BJ (cell line): ENCODE measurements at regions not wholly inside any gene's neighbourhood (a gene's known extent, or its start where the extent isn't known, plus 50 kb on each side); places are given as distances from the start of the nearest gene placed in this dataset.
A peak's percentile ranks its signal among the peaks of the same experiment; 100 is the strongest.

Experiments used
- CTCF ChIA-PET: fragments of 350-600 bp; formaldehyde crosslinking; extraction: SDS; loops from one replicate; lab custom pipeline; 2021; ENCODE audit warnings: antibody characterized with exemption, inconsistent platforms; lab: Yijun Ruan, JAX
- POLR2A ChIA-PET: fragments of 300-600 bp; sonication (Branson Sonifier 250); formaldehyde crosslinking; extraction: SDS; loops from one replicate; lab custom pipeline; 2021; ENCODE audit warnings: antibody characterized with exemption; lab: Charles Lee
- DNase-seq: peaks from one replicate; pipeline ENCODE4 v3.0.0-alpha.2; 2011; ENCODE audit warnings: low read depth
- H3K27me3 ChIP-seq: 2 replicates; pipeline ENCODE4 v1.6.0; 2011; ENCODE audit warnings: low read length; ENCODE audit not compliant: control insufficient read depth, insufficient read depth
- H3K36me3 ChIP-seq: 2 replicates; pipeline ENCODE4 v1.5.1; 2011; ENCODE audit warnings: low read length; ENCODE audit not compliant: control insufficient read depth, insufficient read depth
- H3K4me3 ChIP-seq: 2 replicates; pipeline ENCODE4 v1.5.1; 2011; ENCODE audit warnings: low read depth, mild to moderate bottlenecking, control low read depth, low read length
- TF ChIP-seq, protein P1 (sequence below): IDR thresholded peaks from 2 replicates; pipeline ENCODE4 v1.5.1; 2011; ENCODE audit warnings: low read depth, mild to moderate bottlenecking, control low read depth, inconsistent platforms, low read length, moderate library complexity; ENCODE audit not compliant: insufficient read depth

DNA sequence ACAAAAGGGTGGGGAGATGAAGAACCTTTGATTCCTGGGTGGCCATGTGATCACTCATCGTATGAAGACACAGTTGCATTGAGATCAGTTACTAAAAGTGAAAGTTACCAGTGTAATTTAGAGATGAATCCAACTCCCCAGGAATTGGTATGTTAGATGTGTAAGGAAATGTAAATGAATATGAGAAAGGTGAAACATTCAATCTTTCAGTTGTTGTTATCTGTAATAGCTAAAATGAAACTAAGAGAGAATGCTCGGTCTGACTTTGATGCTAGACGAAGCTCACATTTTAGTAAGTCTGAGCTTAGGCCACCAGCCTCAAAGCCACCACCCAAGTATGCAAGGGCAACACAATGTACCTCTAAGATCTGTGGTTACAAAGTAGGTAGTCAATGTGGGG, 194.3 kb upstream of the POF1B start:
- TF ChIP-seq, protein P1, sequence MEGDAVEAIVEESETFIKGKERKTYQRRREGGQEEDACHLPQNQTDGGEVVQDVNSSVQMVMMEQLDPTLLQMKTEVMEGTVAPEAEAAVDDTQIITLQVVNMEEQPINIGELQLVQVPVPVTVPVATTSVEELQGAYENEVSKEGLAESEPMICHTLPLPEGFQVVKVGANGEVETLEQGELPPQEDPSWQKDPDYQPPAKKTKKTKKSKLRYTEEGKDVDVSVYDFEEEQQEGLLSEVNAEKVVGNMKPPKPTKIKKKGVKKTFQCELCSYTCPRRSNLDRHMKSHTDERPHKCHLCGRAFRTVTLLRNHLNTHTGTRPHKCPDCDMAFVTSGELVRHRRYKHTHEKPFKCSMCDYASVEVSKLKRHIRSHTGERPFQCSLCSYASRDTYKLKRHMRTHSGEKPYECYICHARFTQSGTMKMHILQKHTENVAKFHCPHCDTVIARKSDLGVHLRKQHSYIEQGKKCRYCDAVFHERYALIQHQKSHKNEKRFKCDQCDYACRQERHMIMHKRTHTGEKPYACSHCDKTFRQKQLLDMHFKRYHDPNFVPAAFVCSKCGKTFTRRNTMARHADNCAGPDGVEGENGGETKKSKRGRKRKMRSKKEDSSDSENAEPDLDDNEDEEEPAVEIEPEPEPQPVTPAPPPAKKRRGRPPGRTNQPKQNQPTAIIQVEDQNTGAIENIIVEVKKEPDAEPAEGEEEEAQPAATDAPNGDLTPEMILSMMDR, result no peak
- no peak for DNase-seq
- Histone ChIP-seq H3K27me3 (no peaks in the 10 kb centered on the region), H3K4me3 (no peak overlapping the region), H3K36me3 (no peaks in the 10 kb centered on the region)
- ChIA-PET CTCF (no interaction called here), POLR2A (no interaction called here)

DNA sequence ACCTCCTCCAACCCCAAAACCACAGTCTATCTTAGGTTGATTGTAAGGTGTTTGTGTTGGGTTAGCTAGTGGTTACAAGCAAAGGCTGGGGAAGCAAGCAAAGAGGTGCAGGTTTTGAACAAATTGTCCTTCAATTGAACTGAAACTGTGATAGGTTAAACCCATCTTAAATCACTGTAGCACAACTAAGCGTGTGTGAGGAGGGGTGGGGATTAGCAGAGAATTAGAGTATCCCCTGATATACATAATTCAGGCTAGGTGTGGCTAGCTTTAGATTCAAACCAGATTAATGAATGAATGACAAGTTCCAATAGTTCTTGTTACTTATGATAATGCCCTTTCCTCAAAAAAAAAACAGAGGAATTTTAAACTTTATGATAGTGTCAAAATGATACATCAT, 191.0 kb upstream of the POF1B start:
- CTCF ChIA-PET, result no interaction called here
- no peak for DNase-seq
- no peaks in the 10 kb centered on the region for H3K36me3 ChIP-seq
- no peak overlapping the region for H3K4me3 ChIP-seq
- TF ChIP-seq, protein P1, result no peak
- POLR2A ChIA-PET, result no interaction called here
- H3K27me3 ChIP-seq, result no peaks in the 10 kb centered on the region

DNA sequence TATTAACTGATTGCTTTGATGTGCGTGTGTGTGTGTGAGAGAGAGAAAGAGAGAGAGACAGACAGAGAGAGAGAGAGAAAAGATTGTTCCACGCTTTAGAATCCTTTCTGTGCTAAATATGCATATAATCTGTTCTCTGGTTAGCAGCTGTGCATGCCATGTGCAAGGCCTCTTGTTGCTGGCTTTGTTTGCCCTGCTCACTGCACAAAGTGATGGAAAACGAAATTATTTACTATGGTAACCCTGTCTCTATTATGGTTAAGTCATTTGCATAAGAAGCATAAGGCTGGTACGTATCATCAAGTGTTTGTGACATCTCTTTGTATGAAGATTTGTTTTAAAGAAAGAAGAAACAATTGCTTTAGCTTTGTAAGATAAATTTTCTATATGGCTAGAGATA, 190.2 kb upstream of the POF1B start:
- CTCF ChIA-PET, result no interaction called here
- Histone ChIP-seq H3K4me3 (no peak overlapping the region), H3K27me3 (no peaks in the 10 kb centered on the region), H3K36me3 (no peaks in the 10 kb centered on the region)
- DNase-seq, result no peak
- POLR2A ChIA-PET, result no interaction called here
- TF ChIP-seq, protein P1, result no peak

DNA sequence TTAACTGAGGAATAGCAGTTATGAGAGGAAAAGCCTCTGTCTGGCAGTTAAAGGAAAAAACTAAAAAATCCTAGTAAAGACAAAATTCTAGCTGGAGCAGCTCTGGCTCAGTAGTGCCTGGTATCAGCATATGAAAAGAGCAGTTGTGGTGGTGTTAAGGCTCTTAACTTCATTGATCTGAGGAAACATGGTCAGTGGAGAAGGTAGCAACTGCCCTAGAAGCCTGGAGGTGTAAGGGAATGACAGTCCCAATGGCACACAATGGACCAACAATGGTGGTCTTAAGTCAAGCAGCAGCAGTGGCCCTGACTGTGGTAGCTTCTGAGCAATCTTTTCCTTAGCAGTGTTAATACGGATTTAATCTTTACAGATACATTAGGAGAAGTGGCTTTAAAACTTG, 189.6 kb upstream of the POF1B start:
- no peaks in the 10 kb centered on the region for H3K36me3 ChIP-seq
- ChIA-PET POLR2A (no interaction called here), CTCF (no interaction called here)
- H3K27me3 ChIP-seq, result no peaks in the 10 kb centered on the region
- H3K4me3 ChIP-seq, result no peak overlapping the region
- TF ChIP-seq, protein P1, result no peak
- DNase-seq, result no peak

DNA sequence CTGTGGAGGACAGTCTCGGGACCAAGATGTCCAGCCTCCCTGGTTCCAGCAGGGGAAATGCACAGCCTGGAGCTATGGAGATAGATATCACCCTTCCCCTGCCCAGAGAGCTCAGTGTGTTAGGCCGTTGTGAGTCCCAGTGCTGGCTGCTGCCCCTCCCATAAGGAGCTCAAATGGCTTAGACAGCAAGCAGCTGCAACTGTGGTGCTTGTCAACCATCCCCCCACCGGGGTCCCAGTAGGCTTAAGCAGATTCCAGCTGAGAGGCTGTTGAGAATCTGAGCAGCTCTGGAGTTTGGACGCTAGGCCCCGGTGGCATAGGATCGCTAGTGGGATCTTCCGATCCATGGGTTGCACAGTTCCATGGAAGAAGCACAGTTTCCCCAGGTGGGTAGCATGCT, 181.8 kb upstream of the POF1B start:
- no peaks in the 10 kb centered on the region for H3K27me3 ChIP-seq
- no peak for DNase-seq
- TF ChIP-seq, protein P1, result no peak
- H3K4me3 ChIP-seq, result no peak overlapping the region
- CTCF ChIA-PET, result no interaction called here
- POLR2A ChIA-PET, result no interaction called here
- H3K36me3 ChIP-seq, result no peaks in the 10 kb centered on the region

DNA sequence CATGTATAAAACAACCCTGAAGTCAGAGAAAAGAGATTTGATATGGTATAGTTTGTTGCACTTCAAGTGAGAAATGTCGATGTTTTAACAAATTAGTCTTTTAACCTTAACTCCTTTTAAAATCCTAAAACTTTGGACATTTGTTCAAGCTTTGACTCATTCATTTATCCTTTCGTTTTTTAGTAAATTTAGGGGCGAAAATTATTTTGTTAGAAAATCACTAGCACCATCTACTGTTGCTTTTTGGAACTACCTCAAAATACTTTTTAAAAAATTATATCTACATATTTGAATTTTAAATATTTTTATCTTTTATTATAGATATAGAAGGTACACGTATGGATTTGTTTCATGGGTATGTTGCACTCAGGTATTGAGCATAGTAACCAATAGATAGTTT, 165.1 kb upstream of the POF1B start:
- H3K36me3 ChIP-seq, result no peaks in the 10 kb centered on the region
- H3K4me3 ChIP-seq, result no peak overlapping the region
- TF ChIP-seq, protein P1, result peak; percentile 19; the same call in 1 of the 2 replicates
- H3K27me3 ChIP-seq, result no peaks in the 10 kb centered on the region
- no peak for DNase-seq
- ChIA-PET POLR2A (no interaction called here), CTCF (no interaction called here)
